ENCODE measurements at regions not wholly inside any gene's neighbourhood (a gene's known extent, or its start where the extent isn't known, plus 50 kb on each side); places are given as distances from the start of the nearest gene placed in this dataset.

- no peak overlapping the region for H3K4me3 ChIP-seq
- no peaks in the 10 kb centered on the region for H3K9me3 ChIP-seq
- H3K27me3 ChIP-seq (ENCODE audit: low read depth): no peaks in the 10 kb centered on the region
- H3K27ac ChIP-seq: no peak overlapping the region
- intact Hi-C loops (cut with DNase I): no loop called here
- TF ChIP-seq CTCF (IDR thresholded peaks at IDR 0.05): no peak
- DNase-seq: no peak
- no peaks in the 10 kb centered on the region for H3K36me3 ChIP-seq
- ATAC-seq: no peak
- H3K4me1 ChIP-seq: no peaks in the 10 kb centered on the region
Measured at GRCh38 chr4:101689220-101689619, 101.3 kb upstream of the BANK1 start.

GRCh38 chr4:101685126-101685525 lies 105.4 kb upstream of the BANK1 start:
- no peak for DNase-seq
- intact Hi-C loops (cut with DNase I): no loop called here
- H3K4me1 ChIP-seq: no peaks in the 10 kb centered on the region
- H3K27me3 ChIP-seq (ENCODE audit: low read depth): no peaks in the 10 kb centered on the region
- H3K4me3 ChIP-seq: no peak overlapping the region
- TF ChIP-seq CTCF (IDR thresholded peaks at IDR 0.05): no peak
- ATAC-seq: no peak
- no peaks in the 10 kb centered on the region for H3K9me3 ChIP-seq
- no peak overlapping the region for H3K27ac ChIP-seq
- H3K36me3 ChIP-seq: no peaks in the 10 kb centered on the region

- DNase-seq (no peak), ATAC-seq (no peak)
- no peak overlapping the region for H3K4me3 ChIP-seq
- no peaks in the 10 kb centered on the region for H3K4me1 ChIP-seq
- no peaks in the 10 kb centered on the region for H3K9me3 ChIP-seq
- no peaks in the 10 kb centered on the region for H3K36me3 ChIP-seq
- intact Hi-C loops (cut with DNase I): no loop called here
- no peak overlapping the region for H3K27ac ChIP-seq
- H3K27me3 ChIP-seq (ENCODE audit: low read depth): no peaks in the 10 kb centered on the region
- TF ChIP-seq CTCF (IDR thresholded peaks at IDR 0.05): no peak
Measured at GRCh38 chr4:101682946-101683345, 107.6 kb upstream of the BANK1 start.

GRCh38 chr4:101678180-101678579 lies 112.3 kb upstream of the BANK1 start:
- H3K4me3 ChIP-seq: no peak overlapping the region
- no peak for TF ChIP-seq CTCF (IDR thresholded peaks at IDR 0.05)
- ATAC-seq (no peak), DNase-seq (no peak)
- intact Hi-C loops (cut with DNase I): no loop called here
- H3K9me3 ChIP-seq: peaks cover 9% of the 10 kb centered on the region
- H3K36me3 ChIP-seq: no peaks in the 10 kb centered on the region
- no peaks in the 10 kb centered on the region for H3K27me3 ChIP-seq (ENCODE audit: low read depth)
- H3K27ac ChIP-seq: no peak overlapping the region
- H3K4me1 ChIP-seq: no peaks in the 10 kb centered on the region

- no peak overlapping the region for H3K4me3 ChIP-seq
- H3K27me3 ChIP-seq (ENCODE audit: low read depth): no peaks in the 10 kb centered on the region
- no peak for TF ChIP-seq CTCF (IDR thresholded peaks at IDR 0.05)
- H3K4me1 ChIP-seq: no peaks in the 10 kb centered on the region
- no peak for ATAC-seq
- intact Hi-C loops (cut with DNase I): no loop called here
- no peak for DNase-seq
- no peaks in the 10 kb centered on the region for H3K36me3 ChIP-seq
- H3K9me3 ChIP-seq: peaks cover 9% of the 10 kb centered on the region
- no peak overlapping the region for H3K27ac ChIP-seq
Measured at GRCh38 chr4:101670897-101671296, 119.6 kb upstream of the BANK1 start.

- H3K4me3 ChIP-seq: no peak overlapping the region
- no peaks in the 10 kb centered on the region for H3K4me1 ChIP-seq
- intact Hi-C loops (cut with DNase I): no loop called here
- no peaks in the 10 kb centered on the region for H3K36me3 ChIP-seq
- no peak for TF ChIP-seq CTCF (IDR thresholded peaks at IDR 0.05)
- ATAC-seq (no peak), DNase-seq (no peak)
- H3K27me3 ChIP-seq (ENCODE audit: low read depth): no peaks in the 10 kb centered on the region
- peaks cover 9% of the 10 kb centered on the region for H3K9me3 ChIP-seq
- H3K27ac ChIP-seq: no peak overlapping the region
Measured at GRCh38 chr4:101670370-101670769, 120.2 kb upstream of the BANK1 start.

All from lower lobe of right lung (tissue), 2 donors.